GM12891 (cell line): ENCODE measurements at regions not wholly inside any gene's neighbourhood (a gene's known extent, or its start where the extent isn't known, plus 50 kb on each side); places are given as distances from the start of the nearest gene placed in this dataset.

ENCODE experiments used
- DNase-seq: peaks from one replicate; pipeline ENCODE4 v3.0.0; 2011; ENCODE audit warnings: low spot score; ENCODE audit not compliant: insufficient read length
- FAIRE-seq: peaks from 2 replicates; lab custom pipeline; 2011; peaks lifted over from hg19 to GRCh38; lab: Jason Lieb, UNC
- PAX5 ChIP-seq: IDR thresholded peaks from 2 replicates; pipeline ENCODE4 v1.6.1; 2011; ENCODE audit warnings: low read length, moderate library complexity, mild to moderate bottlenecking; ENCODE audit not compliant: insufficient read depth, severe bottlenecking
- POLR2A ChIP-seq: IDR thresholded peaks from 2 replicates; pipeline ENCODE4 v1.6.1; 2011; ENCODE audit warnings: low read depth, low read length, control low read depth
- POLR2AphosphoS5 ChIP-seq: IDR thresholded peaks from 2 replicates; pipeline ENCODE4 v1.6.1; 2011; ENCODE audit warnings: low read depth, low read length, control low read depth
- POU2F2 ChIP-seq: IDR thresholded peaks from 2 replicates; pipeline ENCODE4 v1.6.1; 2011; ENCODE audit warnings: low read depth, mild to moderate bottlenecking, control low read depth, low read length, moderate library complexity
- SPI1 ChIP-seq: IDR thresholded peaks from 2 replicates; pipeline ENCODE4 v1.6.1; 2011; ENCODE audit warnings: low read depth, low read length, control low read depth
- TAF1 ChIP-seq: IDR thresholded peaks from 2 replicates; pipeline ENCODE4 v1.6.1; 2011; ENCODE audit warnings: low read depth, low read length, control low read depth

DNA sequence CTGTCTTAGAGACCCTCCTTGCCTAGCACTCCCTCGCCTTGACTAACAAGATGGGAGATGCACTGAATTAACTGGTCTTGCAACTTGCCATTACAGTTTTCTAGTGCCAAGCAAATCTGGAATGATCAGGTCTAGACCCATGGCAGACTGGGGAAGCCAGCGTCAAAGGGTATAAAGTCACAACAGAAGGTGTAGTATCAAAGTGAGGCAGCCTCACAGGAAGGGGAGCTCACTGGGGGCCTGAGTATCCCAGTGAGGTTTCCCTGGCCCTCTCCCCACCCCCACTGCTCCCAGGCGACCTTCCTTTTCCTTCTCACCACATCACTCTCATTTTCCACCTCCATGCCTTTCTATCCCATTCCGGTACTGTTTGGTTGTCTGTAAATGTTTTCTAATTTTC is 83.5 kb upstream of the DOCK9 start:
- no peak for FAIRE-seq
- no peak for DNase-seq
- no peak for TF ChIP-seq SPI1
- TF ChIP-seq PAX5: no peak
- TF ChIP-seq POLR2AphosphoS5: no peak
- no peak for TF ChIP-seq POLR2A
- no peak for TF ChIP-seq POU2F2
- no peak for TF ChIP-seq TAF1

DNA sequence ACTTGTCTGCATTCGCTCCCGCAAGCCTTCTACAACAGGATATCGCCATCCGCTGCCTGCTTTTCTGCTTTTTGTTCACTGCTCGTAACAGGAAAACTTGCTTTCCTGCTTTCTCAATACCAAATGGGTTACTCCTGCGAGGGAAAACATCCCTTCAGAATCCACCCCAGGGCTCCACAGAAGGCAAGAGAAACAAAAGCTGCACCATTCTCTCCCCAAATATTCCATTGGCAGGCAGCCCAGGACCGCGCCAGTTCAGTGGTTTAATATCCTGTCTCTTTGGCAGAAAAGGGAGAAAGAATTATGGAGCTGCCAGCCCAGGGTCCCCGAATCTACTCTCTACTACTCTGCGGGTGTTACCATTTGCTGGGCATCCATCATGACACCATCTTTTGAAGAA is 84.7 kb upstream of the DOCK9 start:
- TF ChIP-seq POU2F2: no peak
- no peak for TF ChIP-seq SPI1
- TF ChIP-seq POLR2AphosphoS5: no peak
- TF ChIP-seq POLR2A: no peak
- TF ChIP-seq PAX5: no peak
- no peak for TF ChIP-seq TAF1
- no peak for FAIRE-seq
- DNase-seq: no peak

DNA sequence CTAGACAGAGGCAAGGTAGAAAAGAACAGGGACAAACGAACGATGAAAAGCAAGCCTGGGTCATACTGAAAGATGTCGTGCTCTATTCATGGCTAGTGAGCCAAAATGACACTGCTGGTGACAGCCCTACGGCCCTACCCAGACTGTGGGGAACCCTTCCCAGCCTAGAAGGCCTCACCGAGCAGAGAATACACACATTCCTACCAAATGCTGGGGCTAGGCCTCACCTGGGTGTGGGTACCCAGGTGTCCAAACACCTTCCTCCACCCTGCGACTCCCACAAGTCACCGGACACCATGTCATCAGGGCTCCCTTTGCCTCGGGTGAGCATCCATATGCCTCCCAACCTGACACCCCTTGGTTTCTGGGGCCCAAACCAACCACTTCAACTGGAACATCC is 85.3 kb upstream of the DOCK9 start:
- FAIRE-seq: no peak
- DNase-seq: no peak

DNA sequence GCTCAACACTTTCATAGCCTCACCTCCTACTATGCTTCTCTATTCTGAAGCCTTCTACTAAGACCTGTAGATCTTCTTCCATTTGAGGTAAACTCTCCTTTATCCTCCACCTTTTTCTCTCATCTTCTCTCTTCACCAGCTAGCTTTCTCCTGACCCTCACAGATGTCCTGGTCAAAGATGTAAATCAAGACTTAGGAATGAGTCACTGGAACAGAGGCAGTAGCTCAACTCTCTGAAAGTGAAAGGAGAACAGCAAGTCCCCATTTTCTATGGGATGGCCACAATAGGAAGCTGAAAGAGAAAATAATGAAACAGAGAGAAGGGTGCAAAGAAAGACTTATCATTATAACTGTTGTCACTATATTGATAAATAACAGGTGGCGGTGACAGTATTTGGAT is 86.1 kb upstream of the DOCK9 start:
- FAIRE-seq: peak; percentile 41
- no peak for TF ChIP-seq POLR2A
- TF ChIP-seq SPI1: no peak
- no peak for TF ChIP-seq POU2F2
- no peak for DNase-seq

More for the DNA sequence above, 85.3 kb upstream of the DOCK9 start:
- TF ChIP-seq POLR2AphosphoS5 (no peak), POLR2A (no peak), SPI1 (no peak), TAF1 (no peak), POU2F2 (no peak), PAX5 (no peak)

DNA sequence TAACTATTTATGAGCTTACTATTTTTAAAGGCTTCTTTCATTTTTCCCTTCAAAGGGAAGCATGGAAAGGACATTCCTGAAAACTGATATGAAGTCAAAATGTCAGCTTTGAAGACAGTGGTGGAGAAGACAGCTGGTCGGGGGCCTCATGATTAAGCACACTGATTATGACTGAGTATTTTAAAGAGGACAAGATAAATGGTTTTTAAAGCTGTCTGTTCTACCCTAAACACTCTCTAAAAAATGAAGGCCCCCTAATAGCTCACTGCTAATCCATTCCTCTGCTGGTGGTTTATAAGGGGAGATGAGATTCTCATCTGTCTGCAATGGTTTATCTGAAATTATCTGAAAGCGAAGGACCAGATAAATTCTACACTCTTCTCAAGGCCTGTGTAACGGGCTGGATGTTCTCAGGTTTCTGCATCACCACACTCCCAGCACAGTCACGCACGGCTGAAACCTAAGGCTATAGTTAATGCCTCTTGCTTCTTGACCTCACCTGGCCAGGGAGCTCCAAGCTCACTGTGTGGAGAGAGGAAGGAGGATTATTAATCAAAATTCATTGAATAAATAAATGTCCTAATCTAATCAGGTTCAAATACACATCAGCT is 86.9 kb upstream of the DOCK9 start:
- no peak for FAIRE-seq
- no peak for DNase-seq
- no peak for TF ChIP-seq TAF1
- TF ChIP-seq SPI1: no peak
- TF ChIP-seq POLR2A: no peak
- no peak for TF ChIP-seq POLR2AphosphoS5
- TF ChIP-seq POU2F2: no peak
- no peak for TF ChIP-seq PAX5

DNA sequence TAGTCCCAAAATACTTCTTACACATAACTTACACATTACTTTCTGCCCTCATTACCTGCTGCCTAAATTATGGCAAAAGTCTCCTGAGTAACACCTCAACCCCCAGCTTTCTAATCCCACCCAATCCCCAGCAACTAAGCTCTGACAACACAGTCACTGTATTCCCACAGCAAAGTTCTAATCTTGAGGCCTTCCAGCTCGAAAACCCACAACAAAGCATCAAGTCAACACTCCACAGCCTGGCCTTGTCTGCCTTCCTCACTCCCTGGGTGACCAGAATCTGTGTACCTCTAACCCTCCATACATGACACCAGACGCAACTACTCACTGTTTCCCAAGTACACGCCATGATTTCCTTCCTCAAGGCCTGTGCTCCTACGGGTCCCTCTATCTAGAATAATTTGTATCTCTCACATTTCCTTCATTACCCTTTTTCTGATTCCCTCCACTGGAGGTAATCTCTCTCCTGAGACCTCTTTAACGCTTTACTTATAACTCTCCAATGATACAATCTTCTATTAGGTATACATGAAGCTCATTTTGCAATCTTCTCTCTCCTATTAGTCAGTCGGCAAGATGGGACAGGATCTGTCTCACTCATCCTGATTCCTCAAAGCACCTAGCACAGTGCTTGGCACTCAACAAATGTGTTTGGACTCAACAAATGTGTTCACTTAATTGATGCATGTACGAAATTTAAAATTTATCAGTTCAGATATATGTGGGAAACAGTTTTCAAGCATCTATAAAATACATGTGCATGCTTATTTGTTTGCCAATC is 87.6 kb upstream of the DOCK9 start:
- peak; percentile 41 for FAIRE-seq
- DNase-seq: no peak
- TF ChIP-seq POLR2AphosphoS5: no peak
- no peak for TF ChIP-seq PAX5
- no peak for TF ChIP-seq POU2F2
- no peak for TF ChIP-seq SPI1
- no peak for TF ChIP-seq TAF1

DNA sequence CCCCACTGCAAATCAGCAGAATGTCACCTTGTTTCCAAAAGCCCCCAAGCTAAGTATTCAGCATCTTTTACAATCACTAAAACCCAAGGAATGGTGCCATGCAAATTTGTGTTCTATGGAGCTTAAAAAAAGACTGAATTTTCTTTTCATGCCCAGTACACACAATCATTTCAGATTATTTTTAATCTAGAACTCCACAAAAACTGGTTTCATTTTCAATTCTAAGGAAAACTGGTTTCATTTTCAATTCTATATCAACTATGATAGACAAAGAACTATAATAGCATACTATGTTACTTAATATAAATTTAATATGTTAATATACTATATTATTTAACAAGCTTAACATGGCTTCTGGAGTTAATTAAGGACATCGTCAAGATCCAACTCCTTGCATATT is 88.4 kb upstream of the DOCK9 start:
- no peak for FAIRE-seq
- no peak for TF ChIP-seq SPI1
- TF ChIP-seq TAF1: no peak
- no peak for TF ChIP-seq PAX5
- TF ChIP-seq POLR2A: no peak
- no peak for TF ChIP-seq POLR2AphosphoS5
- TF ChIP-seq POU2F2: no peak

DNA sequence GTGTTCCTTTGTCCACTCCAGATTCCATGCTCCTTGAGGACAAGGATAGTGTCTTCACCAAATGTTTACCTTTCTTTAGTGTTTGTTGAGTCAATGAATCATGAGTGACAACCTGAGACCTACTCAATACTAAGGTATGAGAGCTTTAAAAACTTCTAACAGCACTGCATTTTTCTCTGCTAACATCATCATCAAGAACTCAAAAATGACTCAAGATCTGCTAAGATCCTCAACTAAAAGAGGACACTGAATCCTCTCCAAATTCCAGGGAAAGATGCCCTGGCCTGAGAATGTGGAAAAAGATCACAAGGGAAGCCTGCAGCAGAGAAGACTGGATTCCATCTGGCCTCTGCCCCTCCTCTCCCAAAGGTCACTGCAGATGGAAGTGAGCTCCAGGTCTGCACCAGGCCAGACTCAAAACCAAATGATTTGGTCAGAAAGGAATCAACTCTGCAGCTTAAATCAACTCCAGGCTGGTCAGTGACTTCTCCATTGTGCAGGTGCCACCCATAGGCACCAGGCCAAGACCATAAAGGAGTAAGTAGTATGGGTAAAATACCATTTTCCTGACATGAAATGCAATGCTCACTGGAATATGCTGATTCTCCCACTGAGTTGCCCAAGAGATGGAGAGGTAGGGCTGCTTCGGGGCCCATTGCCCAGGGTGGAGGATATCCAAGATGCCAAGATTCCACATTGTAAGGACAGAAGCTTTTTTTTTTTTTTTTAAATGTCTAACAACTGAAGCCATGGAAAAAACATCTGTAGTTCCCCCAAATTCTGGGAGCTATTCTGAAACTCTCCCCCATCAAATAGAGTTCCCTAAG is 89.5 kb upstream of the DOCK9 start:
- DNase-seq (no peak), FAIRE-seq (no peak)
- TF ChIP-seq POU2F2 (no peak), PAX5 (no peak), SPI1 (no peak), TAF1 (no peak), POLR2AphosphoS5 (no peak), POLR2A (no peak)

More for the DNA sequence above, 88.4 kb upstream of the DOCK9 start:
- DNase-seq: no peak

DNA sequence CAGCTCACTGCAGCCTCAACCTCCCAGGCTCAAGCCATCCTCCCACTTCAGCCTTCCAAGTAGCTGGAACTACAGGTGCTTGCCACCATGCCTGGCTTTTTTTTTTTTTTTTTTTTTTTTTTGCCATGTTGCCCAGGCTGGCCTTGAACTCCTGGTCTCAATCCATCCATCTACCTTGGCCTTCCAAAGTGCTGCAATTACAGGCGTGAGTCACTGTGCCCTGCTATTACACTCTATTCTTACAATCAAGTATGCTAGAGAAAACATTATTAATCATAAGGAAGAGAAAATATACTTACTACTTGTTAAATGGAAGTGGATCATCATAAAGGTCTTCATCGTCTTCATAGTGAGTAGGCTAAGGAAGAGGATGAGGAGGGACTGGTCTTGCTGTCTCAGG is 93.3 kb upstream of the DOCK9 start:
- DNase-seq: no peak
- no peak for TF ChIP-seq POLR2AphosphoS5
- TF ChIP-seq SPI1: no peak
- TF ChIP-seq TAF1: no peak
- TF ChIP-seq PAX5: no peak
- no peak for TF ChIP-seq POLR2A
- TF ChIP-seq POU2F2: no peak
- FAIRE-seq: no peak

DNA sequence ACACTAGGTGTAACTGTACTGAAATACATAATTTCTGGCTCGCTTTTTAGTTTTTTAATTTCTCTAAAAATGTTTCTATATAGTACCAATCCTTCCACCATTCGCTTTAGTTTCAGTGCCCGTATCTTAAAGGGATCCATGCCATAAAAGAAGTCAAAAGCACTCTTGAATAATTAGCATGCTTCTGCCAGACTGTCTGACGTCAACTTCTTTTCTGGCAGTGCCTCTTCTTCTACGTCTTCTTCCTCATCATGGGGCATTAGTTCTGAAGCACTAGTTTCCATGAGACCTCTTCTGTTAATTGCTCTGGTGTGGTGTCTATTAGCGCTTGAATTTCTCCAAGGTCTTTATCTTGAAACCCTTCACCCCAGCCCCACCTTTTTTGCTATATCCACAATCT is 93.8 kb upstream of the DOCK9 start:
- DNase-seq (no peak), FAIRE-seq (no peak)
- no peak for TF ChIP-seq POLR2A
- TF ChIP-seq POU2F2: no peak
- no peak for TF ChIP-seq PAX5
- no peak for TF ChIP-seq TAF1
- no peak for TF ChIP-seq POLR2AphosphoS5
- no peak for TF ChIP-seq SPI1
